AG04450 (cell line): ENCODE measurements at regions not wholly inside any gene's neighbourhood (a gene's known extent, or its start where the extent isn't known, plus 50 kb on each side); places are given as distances from the start of the nearest gene placed in this dataset.

Experiments
- CTCF ChIA-PET: fragments of 300-600, 350-600 bp; formaldehyde crosslinking; extraction: SDS; loops from one replicate; lab custom pipeline; 2022; ENCODE audit warnings: antibody characterized with exemption, inconsistent platforms; lab: Charles Lee
- POLR2A ChIA-PET: fragments of 350-600 bp; formaldehyde crosslinking; extraction: SDS; loops from one replicate; lab custom pipeline; 2021; ENCODE audit warnings: antibody characterized with exemption, inconsistent platforms; lab: Yijun Ruan, JAX
- DNase-seq: peaks from one replicate; pipeline ENCODE4 v3.0.0-alpha.2; 2011; ENCODE audit warnings: low read depth, low spot score
- H3K27ac ChIP-seq: one replicate; pipeline ENCODE4 v1.5.1; 2012; ENCODE audit warnings: low read depth, low read length, control low read depth
- H3K27me3 ChIP-seq: one replicate; pipeline ENCODE4 v1.6.0; 2012; ENCODE audit warnings: low read length; ENCODE audit not compliant: control insufficient read depth, insufficient read depth
- H3K4me3 ChIP-seq: 2 replicates; pipeline ENCODE4 v1.5.1; 2011; ENCODE audit warnings: mild to moderate bottlenecking, low read depth, low read length, control low read depth
- H3K9me3 ChIP-seq: 2 replicates; pipeline ENCODE4 v1.5.1; 2012; ENCODE audit warnings: low read length; ENCODE audit not compliant: control insufficient read depth, insufficient read depth
- CTCF ChIP-seq: IDR thresholded peaks from 2 replicates; pipeline ENCODE4 v1.5.1; 2011; ENCODE audit warnings: low read depth, low read length, control low read depth, inconsistent platforms

- DNase-seq = no peak
These were observed 72.4 kb upstream of the GPC1 start for GRCh38 chr2:240362826-240363745.

GRCh38 chr2:240363746-240364581, 71.5 kb upstream of the GPC1 start:
- CTCF ChIA-PET = no interaction called here
- no peak overlapping the region for H3K27ac ChIP-seq

More at GRCh38 chr2:240362826-240363745, 72.4 kb upstream of the GPC1 start:
- H3K4me3 ChIP-seq = no peak overlapping the region
- no peaks in the 10 kb centered on the region for H3K27me3 ChIP-seq
- no peak for TF ChIP-seq CTCF
- peaks cover 38% of the 10 kb centered on the region for H3K9me3 ChIP-seq
- POLR2A ChIA-PET = no interaction called here
- H3K27ac ChIP-seq = no peak overlapping the region
- CTCF ChIA-PET = no interaction called here

GRCh38 chr2:240364582-240364960, 70.9 kb upstream of the GPC1 start:
- peaks cover 23% of the 10 kb centered on the region for H3K9me3 ChIP-seq
- POLR2A ChIA-PET = no interaction called here
- H3K27me3 ChIP-seq = no peaks in the 10 kb centered on the region
- no peak for DNase-seq
- CTCF ChIA-PET = no interaction called here
- H3K4me3 ChIP-seq = no peak overlapping the region
- no peak for TF ChIP-seq CTCF
- H3K27ac ChIP-seq = no peak overlapping the region

More at GRCh38 chr2:240363746-240364581, 71.5 kb upstream of the GPC1 start:
- POLR2A ChIA-PET = no interaction called here
- Histone ChIP-seq H3K9me3 (peaks cover 29% of the 10 kb centered on the region), H3K4me3 (no peak overlapping the region), H3K27me3 (no peaks in the 10 kb centered on the region)
- no peak for TF ChIP-seq CTCF
- no peak for DNase-seq

- DNase-seq = no peak
- H3K27me3 ChIP-seq = no peaks in the 10 kb centered on the region
- no peak for TF ChIP-seq CTCF
- H3K9me3 ChIP-seq = peaks cover 17% of the 10 kb centered on the region
- no peak overlapping the region for H3K4me3 ChIP-seq
- POLR2A ChIA-PET = no interaction called here
- CTCF ChIA-PET = no interaction called here
- H3K27ac ChIP-seq = no peak overlapping the region
These were observed 70.3 kb upstream of the GPC1 start for GRCh38 chr2:240364961-240365775.
